ENCODE measurements at regions not wholly inside any gene's neighbourhood (a gene's known extent, or its start where the extent isn't known, plus 50 kb on each side); places are given as distances from the start of the nearest gene placed in this dataset.

DNA sequence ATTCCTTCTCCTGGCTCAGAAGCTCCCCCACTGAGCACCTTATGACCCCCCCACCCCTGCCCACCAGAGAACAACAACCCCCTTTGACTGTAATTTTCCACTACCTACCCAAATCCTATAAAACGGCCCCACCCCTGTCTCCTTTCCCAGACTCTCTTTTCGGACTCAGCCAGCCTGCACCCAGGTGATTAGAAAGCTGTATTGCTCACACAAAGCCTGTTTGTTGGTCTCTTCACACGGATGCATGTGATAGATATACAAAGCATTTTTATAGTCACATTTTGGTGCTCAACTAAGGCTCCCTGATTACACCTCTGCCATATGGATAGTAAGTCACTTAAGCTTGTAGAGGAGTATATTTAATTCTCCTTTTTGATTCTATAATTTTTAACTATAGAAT lies 985.8 kb downstream of the REEP3 start:
- Mint-ChIP-seq H3K4me3 (no peak overlapping the region), H3K9me3 (peaks cover 2% of the 10 kb centered on the region), H3K27me3 (ENCODE audit: low read depth) (no peaks in the 10 kb centered on the region), H3K4me1 (ENCODE audit: low read depth) (no peaks in the 10 kb centered on the region), H3K27ac (no peak overlapping the region), H3K36me3 (ENCODE audit: low read depth) (no peaks in the 10 kb centered on the region)
- no peak for DNase-seq (ENCODE audit: low spot score)

DNA sequence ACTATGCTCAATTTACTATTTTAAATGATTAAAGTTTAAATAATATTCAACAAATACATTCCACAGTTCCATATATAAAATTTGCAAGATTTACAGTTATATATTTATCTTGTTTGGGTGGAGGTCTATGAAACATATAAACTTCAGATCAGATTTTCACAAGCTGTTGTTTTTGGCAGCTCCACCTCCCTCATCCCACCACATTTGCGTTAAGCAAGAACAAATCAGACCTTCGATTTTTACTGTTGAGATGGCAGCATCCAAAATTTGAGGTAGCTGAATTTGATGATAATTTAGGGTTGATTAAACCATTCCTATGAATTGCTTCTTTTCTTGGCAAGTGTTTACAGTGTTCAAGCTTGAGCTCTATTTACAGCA lies 986.4 kb downstream of the REEP3 start:
- no peak for DNase-seq (ENCODE audit: low spot score)
- Mint-ChIP-seq H3K27me3 (ENCODE audit: low read depth) (no peaks in the 10 kb centered on the region), H3K4me1 (ENCODE audit: low read depth) (no peaks in the 10 kb centered on the region), H3K36me3 (ENCODE audit: low read depth) (no peaks in the 10 kb centered on the region), H3K27ac (no peak overlapping the region), H3K9me3 (no peaks in the 10 kb centered on the region), H3K4me3 (no peak overlapping the region)

DNA sequence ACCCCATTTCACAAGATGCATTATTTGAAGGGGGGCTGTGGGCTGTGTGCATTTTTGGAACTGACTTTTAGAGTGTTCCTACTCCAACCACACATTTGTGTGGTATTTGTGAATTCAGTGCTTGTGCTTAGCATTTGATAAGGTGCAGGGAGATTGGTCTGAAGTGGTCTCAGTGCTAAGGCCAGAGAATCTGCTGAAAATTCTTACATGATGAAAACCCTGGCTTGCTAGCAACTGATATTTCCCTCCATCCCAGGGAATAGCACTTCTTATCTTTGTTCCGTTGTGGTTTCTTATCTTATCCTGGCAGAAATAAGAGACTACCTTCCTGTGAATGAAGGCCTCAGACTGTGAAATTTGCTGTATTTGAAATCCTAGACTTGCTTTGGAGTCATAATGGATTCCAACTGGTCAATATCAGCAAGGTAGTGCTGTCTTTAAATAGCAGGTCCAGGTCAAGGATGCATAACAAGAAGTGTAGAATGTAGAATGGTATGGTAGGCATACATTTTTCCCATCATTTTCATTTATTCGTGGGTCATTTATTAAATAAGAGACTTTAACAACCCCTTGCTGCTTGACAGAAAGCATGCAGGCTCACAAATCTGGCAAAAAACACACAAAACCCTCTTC lies 986.9 kb downstream of the REEP3 start:
- DNase-seq (ENCODE audit: low spot score): no peak
- Mint-ChIP-seq H3K9me3 (no peaks in the 10 kb centered on the region), H3K36me3 (ENCODE audit: low read depth) (no peaks in the 10 kb centered on the region), H3K27me3 (ENCODE audit: low read depth) (no peaks in the 10 kb centered on the region), H3K27ac (no peak overlapping the region), H3K4me3 (no peak overlapping the region), H3K4me1 (ENCODE audit: low read depth) (no peaks in the 10 kb centered on the region)

DNA sequence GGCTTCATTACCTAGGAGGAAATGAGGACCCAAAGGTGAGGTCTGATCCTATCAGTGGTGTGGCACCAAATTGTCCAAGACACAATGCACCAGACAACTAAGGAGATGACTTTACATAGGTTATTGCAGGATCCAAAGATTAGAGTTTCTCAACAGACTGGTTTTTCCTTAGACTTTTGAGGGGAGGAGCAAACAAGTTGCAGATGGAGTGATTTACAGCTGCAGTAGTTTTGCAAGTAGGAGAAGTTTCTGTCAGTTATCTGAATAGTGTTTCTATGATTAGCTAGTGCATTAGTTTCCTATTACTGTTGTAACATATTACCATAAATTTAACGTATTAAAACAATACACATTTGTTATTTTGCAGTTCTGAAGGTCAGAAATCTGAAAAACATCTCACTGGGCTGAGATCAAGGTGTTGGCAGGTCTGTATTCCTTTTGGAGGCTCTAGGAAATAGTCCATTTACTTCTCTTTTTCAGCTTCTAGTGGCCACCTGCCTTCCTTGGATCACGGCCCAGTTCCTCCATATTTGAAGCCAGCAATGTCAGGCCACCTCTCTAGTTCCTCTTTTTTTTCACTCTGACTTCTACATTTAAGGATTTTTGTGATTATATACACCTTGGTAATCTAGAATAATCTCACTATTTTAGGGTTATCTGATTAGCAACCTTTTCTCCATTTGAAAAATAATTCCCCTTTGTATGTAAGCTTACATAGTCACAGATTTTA lies 994.9 kb downstream of the REEP3 start:
- H3K4me1 Mint-ChIP-seq (ENCODE audit: low read depth): no peaks in the 10 kb centered on the region
- no peak overlapping the region for H3K27ac Mint-ChIP-seq
- no peaks in the 10 kb centered on the region for H3K9me3 Mint-ChIP-seq

DNA sequence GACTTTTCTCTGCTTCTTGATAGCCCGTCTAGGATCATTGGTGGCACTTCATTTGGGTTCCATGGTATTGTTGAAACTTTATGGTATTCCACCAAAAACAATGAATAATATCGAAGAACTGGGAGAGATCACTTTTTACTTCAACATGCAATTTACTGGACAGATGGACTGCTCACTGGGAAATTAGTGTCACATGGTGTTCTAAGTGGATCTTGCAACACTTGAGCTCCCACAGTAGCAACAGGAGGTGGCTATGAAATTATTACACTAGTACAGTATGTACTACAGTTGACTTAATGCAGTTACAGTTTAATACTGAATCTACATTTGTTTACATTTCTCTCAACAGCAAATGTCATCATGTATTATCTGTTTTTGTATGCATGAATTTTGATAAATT lies 997.3 kb downstream of the REEP3 start:
- no peaks in the 10 kb centered on the region for H3K4me1 Mint-ChIP-seq (ENCODE audit: low read depth)
- no peak for DNase-seq (ENCODE audit: low spot score)
- H3K36me3 Mint-ChIP-seq (ENCODE audit: low read depth): no peaks in the 10 kb centered on the region
- no peak overlapping the region for H3K27ac Mint-ChIP-seq
- no peak overlapping the region for H3K4me3 Mint-ChIP-seq
- no peaks in the 10 kb centered on the region for H3K27me3 Mint-ChIP-seq (ENCODE audit: low read depth)
- no peaks in the 10 kb centered on the region for H3K9me3 Mint-ChIP-seq

More for the DNA sequence above, 994.9 kb downstream of the REEP3 start:
- DNase-seq (ENCODE audit: low spot score): no peak
- Mint-ChIP-seq H3K4me3 (no peak overlapping the region), H3K36me3 (ENCODE audit: low read depth) (no peaks in the 10 kb centered on the region), H3K27me3 (ENCODE audit: low read depth) (no peaks in the 10 kb centered on the region)

DNA sequence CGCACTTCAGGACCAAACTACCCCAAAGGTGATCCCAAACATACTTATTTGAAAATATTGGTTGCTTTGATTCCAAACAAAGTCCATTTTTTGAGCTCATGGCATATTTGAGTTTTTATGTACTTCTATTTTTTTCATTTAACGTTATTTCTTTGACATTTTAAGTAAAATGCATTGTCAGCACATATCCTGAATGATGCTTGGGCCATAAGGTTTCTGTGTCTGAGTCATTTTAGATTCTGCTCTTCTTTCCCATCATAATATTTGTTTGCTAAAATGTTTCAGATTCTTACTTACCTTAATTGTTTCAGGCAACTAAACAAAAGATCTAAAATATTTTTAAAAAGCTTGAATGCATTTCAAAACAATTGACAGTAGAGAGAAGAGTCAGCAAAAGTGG lies 998.2 kb downstream of the REEP3 start:
- Mint-ChIP-seq H3K9me3 (no peaks in the 10 kb centered on the region), H3K27me3 (ENCODE audit: low read depth) (no peaks in the 10 kb centered on the region), H3K27ac (no peak overlapping the region), H3K4me1 (ENCODE audit: low read depth) (no peaks in the 10 kb centered on the region), H3K36me3 (ENCODE audit: low read depth) (no peaks in the 10 kb centered on the region), H3K4me3 (no peak overlapping the region)
- DNase-seq (ENCODE audit: low spot score): no peak

DNA sequence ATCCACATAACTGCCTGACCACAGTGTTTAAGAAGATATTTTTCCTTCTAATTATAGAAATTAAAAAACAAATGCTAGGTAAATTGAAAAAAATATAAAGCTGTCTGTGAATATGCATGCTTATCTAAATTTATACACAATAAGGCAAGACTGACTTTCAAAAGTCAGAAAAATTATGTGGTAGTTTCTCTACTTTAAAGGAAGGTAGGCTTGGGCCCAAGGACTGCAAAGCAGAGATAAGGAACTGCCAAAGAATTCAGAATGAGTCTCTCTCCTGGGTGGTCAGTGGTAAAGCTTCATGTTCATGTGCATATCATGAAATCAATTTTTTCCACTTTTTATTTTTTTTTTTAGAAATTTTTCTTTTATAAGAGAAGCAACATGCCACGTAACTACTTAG lies 998.6 kb downstream of the REEP3 start:
- DNase-seq (ENCODE audit: low spot score): no peak
- Mint-ChIP-seq H3K36me3 (ENCODE audit: low read depth) (no peaks in the 10 kb centered on the region), H3K4me1 (ENCODE audit: low read depth) (no peaks in the 10 kb centered on the region), H3K9me3 (no peaks in the 10 kb centered on the region), H3K27me3 (ENCODE audit: low read depth) (no peaks in the 10 kb centered on the region), H3K27ac (no peak overlapping the region), H3K4me3 (no peak overlapping the region)

DNA sequence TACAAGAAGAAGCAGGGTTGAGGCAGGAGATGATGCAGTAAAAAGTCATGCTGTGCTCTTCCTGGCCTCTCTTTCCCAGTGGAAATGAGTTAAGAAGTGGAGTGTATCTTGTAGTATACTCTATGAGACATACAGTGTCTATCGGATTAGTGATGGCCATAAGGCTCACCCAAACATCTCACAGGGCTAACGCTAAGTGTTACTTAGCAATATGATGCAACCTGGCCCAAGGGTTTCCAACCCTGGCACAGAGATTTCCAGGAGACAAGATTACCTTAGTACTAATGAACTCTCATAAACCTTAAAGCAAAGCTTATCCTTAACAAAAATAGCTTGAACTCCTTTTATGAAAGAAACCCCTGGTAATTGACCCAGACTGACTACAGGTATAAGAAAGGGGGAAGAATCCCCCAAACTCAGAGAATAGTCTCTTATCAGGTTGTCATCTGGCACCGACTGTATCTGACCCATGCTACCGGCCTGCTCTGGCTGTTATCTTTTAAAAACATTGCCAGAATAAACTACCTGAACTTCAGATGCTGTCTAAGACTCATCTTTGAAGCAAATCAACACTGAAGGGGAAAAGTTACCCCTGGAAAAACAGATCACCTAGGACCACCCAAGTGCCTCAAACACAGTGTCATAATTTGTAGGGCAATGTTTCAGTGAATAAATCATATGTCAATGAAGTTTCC lies 1002.0 kb downstream of the REEP3 start:
- no peaks in the 10 kb centered on the region for H3K4me1 Mint-ChIP-seq (ENCODE audit: low read depth)
- no peak for DNase-seq (ENCODE audit: low spot score)
- no peak overlapping the region for H3K27ac Mint-ChIP-seq
- H3K9me3 Mint-ChIP-seq: no peaks in the 10 kb centered on the region
- no peaks in the 10 kb centered on the region for H3K36me3 Mint-ChIP-seq (ENCODE audit: low read depth)
- H3K27me3 Mint-ChIP-seq (ENCODE audit: low read depth): no peaks in the 10 kb centered on the region
- no peak overlapping the region for H3K4me3 Mint-ChIP-seq

DNA sequence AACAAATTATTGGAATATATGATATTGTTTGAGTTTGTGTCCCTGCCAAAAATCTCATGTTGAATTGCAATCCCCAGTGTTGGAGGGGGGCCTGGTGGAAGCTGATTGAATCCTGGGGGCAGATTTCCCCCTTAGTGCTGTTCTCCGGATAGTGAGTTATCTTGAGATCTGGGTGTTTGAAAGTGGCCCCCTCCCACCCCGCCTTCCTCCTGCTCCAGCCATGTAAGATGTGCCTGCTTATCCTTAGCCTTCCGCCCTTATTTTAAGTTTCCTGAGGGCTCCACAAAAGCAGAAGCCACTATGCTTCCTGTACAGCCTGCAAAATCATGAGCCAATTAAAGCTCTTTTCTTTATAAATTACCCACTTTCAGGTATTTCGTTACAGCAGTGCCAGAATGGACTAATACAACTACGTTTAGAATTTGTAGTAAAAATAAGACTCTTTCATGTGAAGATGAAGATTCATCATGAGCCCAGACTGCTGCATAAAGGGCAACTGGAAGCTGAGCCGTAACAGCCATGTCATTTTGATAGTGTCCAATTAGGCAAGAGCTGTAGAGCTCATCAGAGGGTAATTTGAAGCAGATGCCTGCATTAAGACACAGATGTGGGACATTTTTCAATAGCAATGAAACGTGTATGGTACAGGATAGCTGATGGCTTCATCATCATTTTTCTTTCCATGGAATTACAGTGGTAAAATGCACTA lies 1007.2 kb downstream of the REEP3 start:
- Mint-ChIP-seq H3K9me3 (no peaks in the 10 kb centered on the region), H3K27ac (no peak overlapping the region), H3K4me3 (no peak overlapping the region)

DNA sequence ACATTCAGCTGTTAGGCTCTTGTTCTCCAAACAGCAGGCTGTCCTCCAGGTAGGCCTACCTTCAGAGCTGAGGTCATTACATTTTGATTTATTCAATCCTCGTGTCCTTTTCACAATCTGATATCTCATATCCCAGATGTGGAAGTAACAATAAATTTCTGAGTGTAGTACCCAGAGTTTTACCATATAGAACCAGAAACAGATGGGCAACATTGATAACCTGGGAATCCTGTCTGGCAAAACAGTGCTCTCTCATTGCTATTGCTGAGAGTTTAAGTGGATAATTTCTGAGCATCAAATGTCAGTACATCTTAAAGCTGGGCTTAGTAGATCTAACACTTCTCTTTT lies 1007.8 kb downstream of the REEP3 start:
- no peak overlapping the region for H3K4me3 Mint-ChIP-seq
- H3K36me3 Mint-ChIP-seq (ENCODE audit: low read depth): no peaks in the 10 kb centered on the region
- H3K27ac Mint-ChIP-seq: no peak overlapping the region
- no peak for DNase-seq (ENCODE audit: low spot score)
- no peaks in the 10 kb centered on the region for H3K9me3 Mint-ChIP-seq
- no peaks in the 10 kb centered on the region for H3K27me3 Mint-ChIP-seq (ENCODE audit: low read depth)
- no peaks in the 10 kb centered on the region for H3K4me1 Mint-ChIP-seq (ENCODE audit: low read depth)

More for the DNA sequence above, 1007.2 kb downstream of the REEP3 start:
- H3K4me1 Mint-ChIP-seq (ENCODE audit: low read depth): no peaks in the 10 kb centered on the region
- H3K27me3 Mint-ChIP-seq (ENCODE audit: low read depth): no peaks in the 10 kb centered on the region
- no peaks in the 10 kb centered on the region for H3K36me3 Mint-ChIP-seq (ENCODE audit: low read depth)
- no peak for DNase-seq (ENCODE audit: low spot score)

DNA sequence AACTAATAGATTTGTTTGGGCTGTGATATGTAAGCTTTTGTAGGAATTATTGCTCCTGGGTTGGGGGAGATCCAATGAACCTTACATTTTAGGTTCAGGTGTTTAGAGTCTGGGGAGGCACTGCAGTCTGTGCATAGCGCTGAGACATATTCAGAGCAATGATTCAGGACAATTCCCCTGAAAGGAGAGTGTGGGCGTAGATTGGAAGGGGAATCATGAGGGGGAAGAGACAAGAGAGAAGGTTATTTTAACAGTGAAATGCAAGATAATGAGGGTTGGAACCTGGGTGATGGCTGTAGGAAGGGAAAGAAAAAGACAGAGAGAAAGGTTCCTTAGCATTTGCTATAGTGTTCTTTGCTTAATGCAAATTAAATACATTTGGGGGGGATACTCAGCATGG lies 1013.4 kb downstream of the REEP3 start:
- no peaks in the 10 kb centered on the region for H3K9me3 Mint-ChIP-seq
- H3K27me3 Mint-ChIP-seq (ENCODE audit: low read depth): no peaks in the 10 kb centered on the region
- no peak for DNase-seq (ENCODE audit: low spot score)
- H3K27ac Mint-ChIP-seq: no peak overlapping the region
- no peaks in the 10 kb centered on the region for H3K4me1 Mint-ChIP-seq (ENCODE audit: low read depth)
- H3K36me3 Mint-ChIP-seq (ENCODE audit: low read depth): no peaks in the 10 kb centered on the region
- H3K4me3 Mint-ChIP-seq: no peak overlapping the region

DNA sequence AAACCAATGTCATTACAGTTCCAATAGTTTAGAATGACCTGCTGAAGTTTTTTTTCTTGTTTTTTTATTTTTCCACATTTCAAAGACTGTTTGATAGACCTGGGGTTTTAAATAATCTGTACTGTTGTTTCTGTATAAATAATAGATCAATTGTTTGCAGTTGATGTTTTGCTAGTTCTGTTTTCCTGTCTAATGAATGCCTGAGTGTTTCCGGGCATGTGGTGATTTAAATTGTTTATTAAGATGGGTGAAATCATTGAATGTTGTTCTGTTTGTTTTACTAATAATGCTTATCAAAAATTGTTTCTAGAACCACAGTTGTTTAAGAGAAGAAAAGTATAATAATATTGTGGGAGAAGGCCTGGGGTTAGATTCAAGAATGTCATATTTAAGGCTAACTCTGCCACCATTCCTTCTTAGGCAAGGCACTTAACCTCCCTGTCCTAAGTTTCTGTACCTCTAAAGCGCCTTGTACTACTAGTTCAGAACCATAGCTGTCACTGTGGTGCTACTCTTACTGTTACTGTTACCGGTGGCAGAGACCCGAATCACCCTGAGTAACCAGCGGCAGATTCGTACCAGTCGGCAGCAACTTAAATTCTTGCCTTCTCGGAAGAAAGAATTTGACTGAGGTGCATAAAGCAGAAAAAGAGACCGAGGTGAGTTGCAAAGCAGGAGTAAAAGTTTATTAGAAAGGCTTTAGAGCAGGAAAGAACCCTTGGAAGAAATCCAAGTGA lies 1014.1 kb downstream of the REEP3 start:
- H3K4me1 Mint-ChIP-seq (ENCODE audit: low read depth): no peaks in the 10 kb centered on the region
- no peak overlapping the region for H3K4me3 Mint-ChIP-seq
- H3K27ac Mint-ChIP-seq: no peak overlapping the region
- no peaks in the 10 kb centered on the region for H3K36me3 Mint-ChIP-seq (ENCODE audit: low read depth)
- H3K9me3 Mint-ChIP-seq: no peaks in the 10 kb centered on the region
- no peak for DNase-seq (ENCODE audit: low spot score)
- H3K27me3 Mint-ChIP-seq (ENCODE audit: low read depth): no peaks in the 10 kb centered on the region

DNA sequence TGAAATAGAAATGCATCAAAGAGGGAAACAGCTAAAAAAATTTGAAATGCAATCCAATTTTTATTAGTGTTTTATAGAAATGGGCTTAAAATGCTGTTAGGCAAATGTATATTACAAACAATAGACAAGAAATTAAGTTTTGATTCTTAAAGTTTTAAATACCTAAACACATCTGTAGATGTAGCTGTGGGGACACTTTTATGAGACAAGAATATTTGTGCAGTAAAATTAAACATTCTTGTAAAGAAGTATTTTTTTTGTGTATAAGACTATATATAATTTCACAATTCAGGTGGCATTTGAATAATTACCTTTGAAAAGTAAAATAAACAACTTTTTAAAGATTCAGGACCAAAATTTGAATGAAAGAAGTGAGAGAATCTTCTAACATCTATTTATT lies 1015.9 kb downstream of the REEP3 start:
- no peak for DNase-seq (ENCODE audit: low spot score)
- H3K9me3 Mint-ChIP-seq: no peaks in the 10 kb centered on the region
- no peak overlapping the region for H3K27ac Mint-ChIP-seq
- H3K4me3 Mint-ChIP-seq: no peak overlapping the region
- H3K27me3 Mint-ChIP-seq (ENCODE audit: low read depth): no peaks in the 10 kb centered on the region
- H3K4me1 Mint-ChIP-seq (ENCODE audit: low read depth): no peaks in the 10 kb centered on the region
- no peaks in the 10 kb centered on the region for H3K36me3 Mint-ChIP-seq (ENCODE audit: low read depth)

DNA sequence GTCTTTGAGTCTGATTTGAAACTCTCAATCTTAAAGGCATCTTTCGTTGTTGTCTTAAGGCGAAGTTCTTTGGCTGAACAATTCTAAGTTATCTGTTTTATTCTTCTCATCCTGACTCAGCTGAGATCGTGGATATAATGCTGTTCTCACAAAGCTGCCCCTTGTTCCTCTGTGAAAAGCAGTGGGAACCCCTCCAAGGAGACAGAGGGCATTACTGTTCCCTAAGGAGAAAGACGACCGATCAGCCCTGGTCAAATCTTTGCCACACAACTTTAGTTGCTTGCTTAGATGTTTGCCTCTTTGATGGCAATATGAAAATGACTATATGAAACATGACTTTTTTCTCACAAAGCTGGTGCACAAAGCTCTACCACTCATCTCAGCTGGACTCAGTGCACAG lies 1016.7 kb downstream of the REEP3 start:
- no peak for DNase-seq (ENCODE audit: low spot score)
- Mint-ChIP-seq H3K27me3 (ENCODE audit: low read depth) (no peaks in the 10 kb centered on the region), H3K4me1 (ENCODE audit: low read depth) (no peaks in the 10 kb centered on the region), H3K4me3 (no peak overlapping the region), H3K27ac (no peak overlapping the region), H3K36me3 (ENCODE audit: low read depth) (no peaks in the 10 kb centered on the region), H3K9me3 (no peaks in the 10 kb centered on the region)

Data from T-helper 2 cell treated with Interferon-gamma antibody and Interleukin-4, amounts not matched to agents 5 μg/mL and 100 μg/mL, for 36 hours (primary cell).